ENCODE measurements at regions not wholly inside any gene's neighbourhood (a gene's known extent, or its start where the extent isn't known, plus 50 kb on each side); places are given as distances from the start of the nearest gene placed in this dataset.
"Not testable (repeated sequence)": the region's sequence is repeated elsewhere in the genome, so short reads cannot be mapped to it uniquely, and the experiment has no call there.

GRCh38 chr12:131620520-131620919 lies 90.4 kb upstream of the SFSWAP start:
- Histone ChIP-seq H3K4me1 (peaks cover 11% of the 10 kb centered on the region), H3K9me3 (no peaks in the 10 kb centered on the region), H3K4me3 (no peak overlapping the region), H3K36me3 (no peaks in the 10 kb centered on the region), H3K27me3 (peaks cover 47% of the 10 kb centered on the region), H3K27ac (no peak overlapping the region)
- WGBS = 81% methylated on average over 4 of the region's 6 CpGs
- DNase-seq (ENCODE audit: low spot score in 2 of 2) = no peak
- no peak for TF ChIP-seq POLR2A (IDR thresholded peaks at IDR 0.05)
- TF ChIP-seq CTCF (IDR thresholded peaks at IDR 0.05) = no peak
- no peak for TF ChIP-seq EP300 (IDR thresholded peaks at IDR 0.05)
- no peak for TF ChIP-seq POLR2AphosphoS5 (IDR thresholded peaks at IDR 0.05)

GRCh38 chr12:131620946-131621681 lies 89.8 kb upstream of the SFSWAP start:
- DNase-seq (ENCODE audit: low spot score in 2 of 2) = no peak
- Histone ChIP-seq H3K4me1 (peaks cover 11% of the 10 kb centered on the region), H3K27ac (no peak overlapping the region), H3K36me3 (no peaks in the 10 kb centered on the region), H3K9me3 (no peaks in the 10 kb centered on the region), H3K4me3 (no peak overlapping the region), H3K27me3 (peaks cover 47% of the 10 kb centered on the region)
- TF ChIP-seq POLR2A (IDR thresholded peaks at IDR 0.05) (no peak), POLR2AphosphoS5 (IDR thresholded peaks at IDR 0.05) (no peak)
- WGBS = 71% methylated on average over 20 of the region's 27 CpGs

DNA sequence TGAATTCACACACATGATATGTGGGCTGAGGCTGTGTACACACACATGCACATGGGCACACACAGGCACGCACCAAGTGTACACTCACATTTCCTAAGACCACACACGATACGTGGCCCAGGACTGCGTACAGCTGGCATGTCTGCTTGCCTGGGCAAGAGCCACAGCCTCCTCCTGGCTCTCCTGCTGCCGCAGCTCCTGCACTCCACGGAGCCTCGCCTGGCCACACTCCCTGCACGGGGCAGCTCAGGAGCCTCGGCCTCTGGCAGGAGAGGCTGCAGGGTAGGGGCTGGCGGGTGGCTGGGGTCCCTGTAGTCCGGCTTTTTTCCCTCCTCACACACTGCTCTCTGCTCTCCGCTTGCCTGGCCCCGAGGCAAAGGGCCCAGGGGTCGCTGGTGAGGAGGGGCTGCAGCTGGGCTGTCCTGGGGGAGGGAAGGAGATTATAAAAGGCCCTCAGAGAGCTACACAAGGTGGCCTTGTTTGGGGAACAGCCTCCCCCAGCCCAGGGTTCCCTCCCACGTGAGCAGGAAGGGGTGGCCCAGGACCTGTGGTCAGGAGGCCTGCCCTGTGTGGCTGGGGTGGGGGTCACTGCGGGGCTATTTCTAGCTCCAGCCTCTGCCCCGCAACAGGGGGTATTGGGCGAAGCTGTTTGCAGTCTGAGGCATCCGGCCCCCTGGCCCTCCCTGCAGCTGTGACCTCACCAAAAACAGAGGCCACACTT lies 89.0 kb upstream of the SFSWAP start:
- Histone ChIP-seq H3K27me3 (peaks cover 45% of the 10 kb centered on the region), H3K27ac (no peak overlapping the region), H3K4me1 (peaks cover 11% of the 10 kb centered on the region), H3K4me3 (no peak overlapping the region), H3K9me3 (no peaks in the 10 kb centered on the region), H3K36me3 (no peaks in the 10 kb centered on the region)
- DNase-seq (ENCODE audit: low spot score in 2 of 2) = peak; percentile 44 to 76
- no peak for TF ChIP-seq POLR2A (IDR thresholded peaks at IDR 0.05)
- TF ChIP-seq EP300 (IDR thresholded peaks at IDR 0.05) = no peak
- no peak for TF ChIP-seq POLR2AphosphoS5 (IDR thresholded peaks at IDR 0.05)
- no peak for TF ChIP-seq CTCF (IDR thresholded peaks at IDR 0.05)
- WGBS = 30% methylated on average over 15 of the region's 19 CpGs

DNA sequence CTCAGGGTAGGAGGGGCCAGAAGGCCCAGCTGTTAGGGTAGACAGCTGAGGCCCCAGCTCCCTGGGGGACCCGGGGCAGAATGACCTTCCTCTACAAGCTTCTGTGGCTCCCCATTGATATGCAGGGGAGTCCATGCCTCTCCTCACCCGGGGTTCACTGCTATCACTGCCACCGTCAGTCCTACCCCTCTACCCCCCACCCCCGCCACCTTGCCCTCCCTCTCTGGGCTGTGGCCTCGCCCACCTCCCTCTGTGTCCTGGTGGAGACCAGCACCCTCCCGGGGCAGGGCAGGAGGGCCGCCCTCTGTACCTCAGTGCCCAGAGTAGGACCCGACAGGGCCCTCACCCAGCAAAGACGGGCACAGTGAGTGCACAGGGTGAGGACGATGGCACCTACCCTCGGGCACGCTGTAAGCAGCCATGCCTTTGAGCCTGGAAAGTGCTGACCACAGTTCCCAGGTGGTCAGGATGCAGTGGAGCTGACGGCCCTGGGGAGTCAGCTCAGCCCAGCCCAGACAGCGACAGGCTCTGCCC lies 88.4 kb upstream of the SFSWAP start:
- no peak for TF ChIP-seq EP300 (IDR thresholded peaks at IDR 0.05)
- no peak for TF ChIP-seq CTCF (IDR thresholded peaks at IDR 0.05)
- no peak for TF ChIP-seq POLR2AphosphoS5 (IDR thresholded peaks at IDR 0.05)
- no peak for TF ChIP-seq POLR2A (IDR thresholded peaks at IDR 0.05)
- peak; percentile 46 to 60 for DNase-seq (ENCODE audit: low spot score in 2 of 2)
- Histone ChIP-seq H3K27ac (no peak overlapping the region), H3K4me3 (no peak overlapping the region), H3K9me3 (no peaks in the 10 kb centered on the region), H3K27me3 (peaks cover 40% of the 10 kb centered on the region), H3K4me1 (peaks cover 11% of the 10 kb centered on the region), H3K36me3 (no peaks in the 10 kb centered on the region)
- no CpG with 5 or more reads among the region's 14 CpGs for WGBS

DNA sequence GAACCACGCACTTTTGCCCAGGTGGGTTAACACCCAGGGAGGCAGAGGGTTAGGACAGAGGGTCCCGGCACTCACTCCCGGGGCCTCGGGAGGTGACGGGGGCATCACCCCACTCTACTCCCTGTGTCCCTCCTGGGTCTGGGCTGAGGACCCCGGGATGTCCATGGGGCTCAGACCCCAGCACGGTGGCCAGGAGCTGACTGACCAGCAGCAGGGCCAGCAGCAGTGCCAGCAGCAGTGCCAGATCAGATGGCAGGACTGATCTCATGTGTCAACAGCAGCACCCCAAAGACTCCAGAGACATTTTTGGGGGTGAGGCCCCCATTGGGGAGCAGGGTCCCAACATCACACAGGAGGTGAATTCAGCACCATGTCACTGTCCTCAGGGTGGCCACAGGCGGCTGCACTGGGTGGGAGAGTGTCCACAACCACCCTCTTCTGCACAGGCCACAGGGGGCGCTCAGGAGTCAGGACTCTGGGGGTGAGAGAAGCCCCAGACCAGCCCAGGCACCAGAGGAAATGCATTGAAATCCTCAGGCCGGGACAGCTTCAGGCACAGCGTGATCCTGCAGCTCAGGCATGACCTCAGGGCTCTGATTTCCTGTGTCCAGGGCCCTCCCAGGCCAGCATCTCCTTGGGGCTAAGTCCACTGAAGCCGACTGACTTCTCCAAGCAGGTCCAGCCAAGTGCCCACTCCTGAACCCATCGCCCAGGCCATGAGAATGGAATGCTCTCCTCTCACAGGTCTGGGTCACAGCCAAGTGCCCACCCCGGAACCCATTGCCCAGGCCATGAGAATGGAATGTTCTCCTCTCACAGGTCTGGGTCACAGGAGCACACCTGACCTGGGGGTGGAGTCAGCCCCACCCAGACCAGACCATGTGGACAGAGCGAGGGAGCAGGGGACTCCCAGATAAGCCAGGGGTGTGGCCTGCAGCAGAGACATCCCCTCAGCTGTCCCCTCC lies 87.2 kb upstream of the SFSWAP start:
- 79% methylated on average over 4 of the region's 15 CpGs for WGBS
- Histone ChIP-seq H3K27me3 (peaks cover 35% of the 10 kb centered on the region), H3K4me1 (peaks cover 11% of the 10 kb centered on the region)
- not testable (repeated sequence) for H3K9me3 ChIP-seq, H3K36me3 ChIP-seq, H3K27ac ChIP-seq, H3K4me3 ChIP-seq
- DNase-seq (ENCODE audit: low spot score in 2 of 2) = peak; percentile 32 to 56

DNA sequence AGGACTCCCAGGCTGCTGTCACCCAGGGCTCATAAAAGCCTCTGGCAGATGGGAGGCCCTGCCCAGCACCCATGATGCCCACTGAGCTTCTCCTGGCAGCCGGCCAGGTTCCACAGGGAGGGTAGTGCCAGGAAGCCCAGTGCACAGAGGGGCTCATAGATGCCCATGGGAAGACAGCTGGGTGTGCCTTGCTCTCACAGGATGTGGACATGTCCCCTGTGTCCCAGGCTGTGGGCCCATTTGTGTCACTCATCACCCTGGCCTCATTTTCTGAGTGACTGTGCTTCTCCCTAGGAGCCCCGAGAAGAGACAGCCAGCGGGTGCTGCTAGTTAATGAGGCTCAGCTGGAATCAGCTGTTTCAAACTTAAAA lies 86.5 kb upstream of the SFSWAP start:
- peaks cover 11% of the 10 kb centered on the region for H3K4me1 ChIP-seq
- not testable (repeated sequence) for H3K36me3 ChIP-seq; H3K9me3 ChIP-seq; H3K4me3 ChIP-seq; DNase-seq (ENCODE audit: low spot score in 2 of 2); H3K27ac ChIP-seq
- WGBS = 31% methylated on average over 3 of the region's 3 CpGs
- peaks cover 40% of the 10 kb centered on the region for H3K27me3 ChIP-seq

GRCh38 chr12:131624756-131625501 lies 86.0 kb upstream of the SFSWAP start:
- H3K27ac ChIP-seq, H3K9me3 ChIP-seq, H3K36me3 ChIP-seq, H3K4me3 ChIP-seq: not testable (repeated sequence)
- Histone ChIP-seq H3K27me3 (peaks cover 38% of the 10 kb centered on the region), H3K4me1 (peaks cover 11% of the 10 kb centered on the region)
- 17% methylated on average over 12 of the region's 12 CpGs for WGBS
- peak in 1 of 2 donors; percentile 17 for DNase-seq (ENCODE audit: low spot score in 2 of 2)

- H3K36me3 ChIP-seq; H3K9me3 ChIP-seq; H3K4me3 ChIP-seq; DNase-seq (ENCODE audit: low spot score in 2 of 2); H3K27ac ChIP-seq: not testable (repeated sequence)
- 60% methylated on average over 20 of the region's 21 CpGs for WGBS
- Histone ChIP-seq H3K4me1 (peaks cover 11% of the 10 kb centered on the region), H3K27me3 (peaks cover 34% of the 10 kb centered on the region)
These were observed 84.7 kb upstream of the SFSWAP start for GRCh38 chr12:131625966-131626722.

Measured in suprapubic skin (tissue), 4 donors.